Adrenal gland (tissue), 5 donors: ENCODE measurements at regions not wholly inside any gene's neighbourhood (a gene's known extent, or its start where the extent isn't known, plus 50 kb on each side); places are given as distances from the start of the nearest gene placed in this dataset.

Source experiments
- CTCF ChIP-seq, 6 experiments: fragments of 450-650 bp in 4 of 6; fragments of 200-600 bp in 2 of 6; sonication (generic) in 1 of 6; IDR thresholded peaks; 1 replicate in 5 of 6; 2 replicates in 1 of 6; pipeline versions ENCODE4 v1.5.1 to v1.8.0; 2016 to 2021; ENCODE audit warnings: antibody characterized with exemption in 6 of 6, mild to moderate bottlenecking in 2 of 6, moderate library complexity in 1 of 6
- POLR2A ChIP-seq, 2 donors: fragments of 450-650 bp; IDR thresholded peaks; one replicate each; pipeline ENCODE4 v1.6.1; 2017; ENCODE audit warnings: antibody characterized with exemption in 2 of 2, mild to moderate bottlenecking in 2 of 2, moderate library complexity in 1 of 2
- donor health status: DM: no; HTN: no; CAD: no.

DNA sequence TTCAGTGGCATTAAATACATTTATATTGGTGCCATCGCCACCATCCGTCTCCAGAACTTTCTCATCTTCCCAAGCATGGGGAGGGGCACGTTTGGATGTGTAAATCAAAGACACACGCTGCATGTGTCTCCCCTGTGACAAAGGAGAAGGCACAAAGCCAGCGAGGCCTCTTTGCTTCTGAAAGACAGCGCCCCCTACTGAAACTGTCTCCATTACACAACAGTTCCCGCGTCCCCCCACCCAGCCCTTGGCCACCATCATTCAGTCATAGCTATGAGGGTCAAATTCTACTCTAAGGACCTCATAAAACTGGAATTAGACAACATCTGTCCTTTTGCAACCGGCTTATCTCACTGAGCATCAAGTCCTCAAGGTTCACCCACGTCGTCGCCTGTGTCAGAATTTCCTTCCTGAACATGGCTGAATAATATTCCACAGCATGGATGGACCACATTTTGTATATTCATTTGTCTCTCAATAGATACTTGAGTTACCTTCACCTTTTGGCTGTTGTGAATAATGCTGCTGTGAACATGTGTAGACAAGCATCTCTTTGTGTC, 64.8 kb downstream of the IGF2 start:
- TF ChIP-seq CTCF (IDR thresholded peaks at IDR 0.05) (no peak), POLR2A (IDR thresholded peaks at IDR 0.05) (no peak)
